SK-N-SH (cell line): ENCODE measurements at regions not wholly inside any gene's neighbourhood (a gene's known extent, or its start where the extent isn't known, plus 50 kb on each side); places are given as distances from the start of the nearest gene placed in this dataset.

ENCODE experiments used
- EZH2phosphoT487 ChIP-seq: fragments of 200-600 bp; sonication (generic); IDR thresholded peaks from 2 replicates; pipeline ENCODE4 v1.6.1; 2017; ENCODE audit warnings: low read depth, mixed run types, mild to moderate bottlenecking, antibody characterized with exemption, moderate library complexity, borderline replicate concordance
- JUND ChIP-seq: IDR thresholded peaks from 2 replicates; pipeline ENCODE4 v1.4.0; 2012
- POLR2AphosphoS5 ChIP-seq: IDR thresholded peaks from 2 replicates; pipeline ENCODE4 v1.6.1; 2012; ENCODE audit warnings: low read depth, low read length
- RCOR1 ChIP-seq: fragments of 150-350 bp; IDR thresholded peaks from 2 replicates; pipeline ENCODE4 v1.6.1; 2017; ENCODE audit warnings: antibody characterized with exemption, low read length
- SIN3A ChIP-seq: IDR thresholded peaks from 2 replicates; pipeline ENCODE4 v1.6.1; 2012; ENCODE audit warnings: low read depth, mild to moderate bottlenecking, low read length, moderate library complexity, borderline replicate concordance
- TEAD4 ChIP-seq: IDR thresholded peaks from 2 replicates; pipeline ENCODE4 v1.4.0; 2012; ENCODE audit warnings: mild to moderate bottlenecking, borderline replicate concordance; ENCODE audit not compliant: insufficient read depth
- TF ChIP-seq, protein P1 (sequence below): fragments of 200-600 bp; sonication (generic); IDR thresholded peaks from 2 replicates; pipeline ENCODE4 v1.6.1; 2017; ENCODE audit warnings: antibody characterized with exemption, mild to moderate bottlenecking, moderate library complexity
- TF ChIP-seq, protein P2 (sequence below): fragments of 150-350 bp; IDR thresholded peaks from 2 replicates; pipeline ENCODE4 v1.6.1; 2017; ENCODE audit warnings: antibody characterized with exemption, low read length, low read depth, borderline replicate concordance
- TF ChIP-seq, protein P3 (sequence below): IDR thresholded peaks from 2 replicates; pipeline ENCODE4 v1.4.0; 2012; ENCODE audit warnings: low read depth, borderline replicate concordance
- TF ChIP-seq, protein P4 (sequence below): IDR thresholded peaks from 2 replicates; pipeline ENCODE4 v1.4.0; 2012; ENCODE audit warnings: low read depth
- TF ChIP-seq, protein P5 (sequence below): IDR thresholded peaks from 2 replicates; pipeline ENCODE4 v1.6.1; 2012; ENCODE audit warnings: mild to moderate bottlenecking, low read depth, low read length, moderate library complexity

DNA sequence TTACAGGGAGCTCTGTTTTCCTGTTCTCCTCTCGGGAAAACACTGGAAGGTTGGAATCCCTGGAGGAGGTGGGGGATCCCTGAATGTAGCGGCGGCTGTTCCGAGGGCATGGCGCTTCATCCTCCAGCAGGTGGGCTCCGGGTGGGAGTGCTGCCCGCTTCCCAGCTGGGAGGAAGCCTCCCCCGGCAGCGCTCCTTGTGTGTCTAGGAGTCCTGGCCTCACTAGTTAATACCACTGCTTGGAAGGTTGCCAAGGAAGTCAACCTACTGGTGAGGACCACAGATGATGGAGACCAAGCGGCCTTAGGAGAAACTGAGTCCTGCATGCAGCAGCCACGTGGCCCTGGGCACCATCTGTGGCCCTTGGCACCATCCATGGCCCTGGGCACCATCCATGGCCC lies 151.9 kb upstream of the PFKP start:
- TF ChIP-seq EZH2phosphoT487 (no peak), JUND (no peak), SIN3A (no peak), TEAD4 (no peak), POLR2AphosphoS5 (no peak), RCOR1 (no peak)
- TF ChIP-seq, protein P1, sequence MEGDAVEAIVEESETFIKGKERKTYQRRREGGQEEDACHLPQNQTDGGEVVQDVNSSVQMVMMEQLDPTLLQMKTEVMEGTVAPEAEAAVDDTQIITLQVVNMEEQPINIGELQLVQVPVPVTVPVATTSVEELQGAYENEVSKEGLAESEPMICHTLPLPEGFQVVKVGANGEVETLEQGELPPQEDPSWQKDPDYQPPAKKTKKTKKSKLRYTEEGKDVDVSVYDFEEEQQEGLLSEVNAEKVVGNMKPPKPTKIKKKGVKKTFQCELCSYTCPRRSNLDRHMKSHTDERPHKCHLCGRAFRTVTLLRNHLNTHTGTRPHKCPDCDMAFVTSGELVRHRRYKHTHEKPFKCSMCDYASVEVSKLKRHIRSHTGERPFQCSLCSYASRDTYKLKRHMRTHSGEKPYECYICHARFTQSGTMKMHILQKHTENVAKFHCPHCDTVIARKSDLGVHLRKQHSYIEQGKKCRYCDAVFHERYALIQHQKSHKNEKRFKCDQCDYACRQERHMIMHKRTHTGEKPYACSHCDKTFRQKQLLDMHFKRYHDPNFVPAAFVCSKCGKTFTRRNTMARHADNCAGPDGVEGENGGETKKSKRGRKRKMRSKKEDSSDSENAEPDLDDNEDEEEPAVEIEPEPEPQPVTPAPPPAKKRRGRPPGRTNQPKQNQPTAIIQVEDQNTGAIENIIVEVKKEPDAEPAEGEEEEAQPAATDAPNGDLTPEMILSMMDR: no peak
- TF ChIP-seq, protein P2, sequence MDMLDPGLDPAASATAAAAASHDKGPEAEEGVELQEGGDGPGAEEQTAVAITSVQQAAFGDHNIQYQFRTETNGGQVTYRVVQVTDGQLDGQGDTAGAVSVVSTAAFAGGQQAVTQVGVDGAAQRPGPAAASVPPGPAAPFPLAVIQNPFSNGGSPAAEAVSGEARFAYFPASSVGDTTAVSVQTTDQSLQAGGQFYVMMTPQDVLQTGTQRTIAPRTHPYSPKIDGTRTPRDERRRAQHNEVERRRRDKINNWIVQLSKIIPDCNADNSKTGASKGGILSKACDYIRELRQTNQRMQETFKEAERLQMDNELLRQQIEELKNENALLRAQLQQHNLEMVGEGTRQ: no peak
- TF ChIP-seq, protein P3, sequence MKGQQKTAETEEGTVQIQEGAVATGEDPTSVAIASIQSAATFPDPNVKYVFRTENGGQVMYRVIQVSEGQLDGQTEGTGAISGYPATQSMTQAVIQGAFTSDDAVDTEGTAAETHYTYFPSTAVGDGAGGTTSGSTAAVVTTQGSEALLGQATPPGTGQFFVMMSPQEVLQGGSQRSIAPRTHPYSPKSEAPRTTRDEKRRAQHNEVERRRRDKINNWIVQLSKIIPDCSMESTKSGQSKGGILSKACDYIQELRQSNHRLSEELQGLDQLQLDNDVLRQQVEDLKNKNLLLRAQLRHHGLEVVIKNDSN: no peak
- TF ChIP-seq, protein P4, sequence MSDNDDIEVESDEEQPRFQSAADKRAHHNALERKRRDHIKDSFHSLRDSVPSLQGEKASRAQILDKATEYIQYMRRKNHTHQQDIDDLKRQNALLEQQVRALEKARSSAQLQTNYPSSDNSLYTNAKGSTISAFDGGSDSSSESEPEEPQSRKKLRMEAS: no peak
- TF ChIP-seq, protein P5, sequence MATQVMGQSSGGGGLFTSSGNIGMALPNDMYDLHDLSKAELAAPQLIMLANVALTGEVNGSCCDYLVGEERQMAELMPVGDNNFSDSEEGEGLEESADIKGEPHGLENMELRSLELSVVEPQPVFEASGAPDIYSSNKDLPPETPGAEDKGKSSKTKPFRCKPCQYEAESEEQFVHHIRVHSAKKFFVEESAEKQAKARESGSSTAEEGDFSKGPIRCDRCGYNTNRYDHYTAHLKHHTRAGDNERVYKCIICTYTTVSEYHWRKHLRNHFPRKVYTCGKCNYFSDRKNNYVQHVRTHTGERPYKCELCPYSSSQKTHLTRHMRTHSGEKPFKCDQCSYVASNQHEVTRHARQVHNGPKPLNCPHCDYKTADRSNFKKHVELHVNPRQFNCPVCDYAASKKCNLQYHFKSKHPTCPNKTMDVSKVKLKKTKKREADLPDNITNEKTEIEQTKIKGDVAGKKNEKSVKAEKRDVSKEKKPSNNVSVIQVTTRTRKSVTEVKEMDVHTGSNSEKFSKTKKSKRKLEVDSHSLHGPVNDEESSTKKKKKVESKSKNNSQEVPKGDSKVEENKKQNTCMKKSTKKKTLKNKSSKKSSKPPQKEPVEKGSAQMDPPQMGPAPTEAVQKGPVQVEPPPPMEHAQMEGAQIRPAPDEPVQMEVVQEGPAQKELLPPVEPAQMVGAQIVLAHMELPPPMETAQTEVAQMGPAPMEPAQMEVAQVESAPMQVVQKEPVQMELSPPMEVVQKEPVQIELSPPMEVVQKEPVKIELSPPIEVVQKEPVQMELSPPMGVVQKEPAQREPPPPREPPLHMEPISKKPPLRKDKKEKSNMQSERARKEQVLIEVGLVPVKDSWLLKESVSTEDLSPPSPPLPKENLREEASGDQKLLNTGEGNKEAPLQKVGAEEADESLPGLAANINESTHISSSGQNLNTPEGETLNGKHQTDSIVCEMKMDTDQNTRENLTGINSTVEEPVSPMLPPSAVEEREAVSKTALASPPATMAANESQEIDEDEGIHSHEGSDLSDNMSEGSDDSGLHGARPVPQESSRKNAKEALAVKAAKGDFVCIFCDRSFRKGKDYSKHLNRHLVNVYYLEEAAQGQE: no peak
